GM23338 (cell line): ENCODE measurements at regions not wholly inside any gene's neighbourhood (a gene's known extent, or its start where the extent isn't known, plus 50 kb on each side); places are given as distances from the start of the nearest gene placed in this dataset.

Source experiments
- ATAC-seq: fragments of 200-7000 bp; cut with Tn5 transposase; 3 replicates; pipeline ENCODE4 v1.9.1; 2020
- DNase-seq: peaks from one replicate; pipeline ENCODE4 v3.0.0-alpha.2; 2015; ENCODE audit warnings: low spot score
- H2AFZ ChIP-seq: fragments of 200-600 bp; sonication (generic); 2 replicates; pipeline ENCODE4 v1.8.0; 2016; ENCODE audit warnings: antibody characterized with exemption, mild to moderate bottlenecking, moderate library complexity
- H3F3A ChIP-seq: fragments of 200-600 bp; sonication (generic); replicated peaks from 2 replicates; pipeline ENCODE4 v1.8.0; 2017; ENCODE audit warnings: antibody characterized with exemption, mixed run types, low read depth
- H3K27ac ChIP-seq: fragments of 200-600 bp; sonication (generic); 2 replicates; pipeline ENCODE4 v1.6.1; 2016; ENCODE audit warnings: low read depth
- H3K27me3 ChIP-seq: fragments of 200-600 bp; sonication (generic); 2 replicates; pipeline ENCODE4 v1.8.0; 2016; ENCODE audit warnings: mild to moderate bottlenecking, mixed run types, moderate library complexity; ENCODE audit not compliant: insufficient read depth
- H3K36me3 ChIP-seq: fragments of 200-600 bp; sonication (generic); 2 replicates; pipeline ENCODE4 v1.8.0; 2016; ENCODE audit warnings: mild to moderate bottlenecking; ENCODE audit not compliant: insufficient read depth
- H3K4me1 ChIP-seq: fragments of 200-600 bp; sonication (generic); 2 replicates; pipeline ENCODE4 v1.8.0; 2016; ENCODE audit warnings: mild to moderate bottlenecking, moderate library complexity; ENCODE audit not compliant: insufficient read depth
- H3K4me2 ChIP-seq: fragments of 200-600 bp; sonication (generic); 2 replicates; pipeline ENCODE4 v1.7.1; 2017; ENCODE audit warnings: mixed run types
- H3K4me3 ChIP-seq: fragments of 200-600 bp; sonication (generic); 2 replicates; pipeline ENCODE4 v1.6.1; 2016; ENCODE audit warnings: mixed run types
- H3K79me2 ChIP-seq: fragments of 200-600 bp; sonication (generic); replicated peaks from 2 replicates; pipeline ENCODE4 v1.8.0; 2017; ENCODE audit warnings: mild to moderate bottlenecking; ENCODE audit not compliant: insufficient read depth
- H3K9me2 ChIP-seq: fragments of 200-600 bp; sonication (generic); 2 replicates; pipeline ENCODE4 v1.8.0; 2017; ENCODE audit not compliant: insufficient read depth
- H4K20me1 ChIP-seq: fragments of 200-600 bp; sonication (generic); replicated peaks from 2 replicates; pipeline ENCODE4 v1.8.0; 2017; ENCODE audit warnings: mild to moderate bottlenecking; ENCODE audit not compliant: insufficient read depth
- H3K27ac Mint-ChIP-seq: 2 replicates; pipeline ENCODE4 v1.8.0; 2020; ENCODE audit warnings: inconsistent platforms, mild to moderate bottlenecking, moderate library complexity, mixed read lengths
- H3K27me3 Mint-ChIP-seq: 3 replicates; pipeline ENCODE4 v1.8.0; 2022; ENCODE audit warnings: low read depth, mild to moderate bottlenecking, moderate library complexity, mixed read lengths, inconsistent platforms; ENCODE audit not compliant: insufficient read depth, poor library complexity
- H3K36me3 Mint-ChIP-seq: 3 replicates; pipeline ENCODE4 v1.8.0; 2021; ENCODE audit warnings: low read depth, mild to moderate bottlenecking, inconsistent platforms, moderate library complexity, mixed read lengths
- H3K4me1 Mint-ChIP-seq: 3 replicates; pipeline ENCODE4 v1.8.0; 2020; ENCODE audit warnings: mild to moderate bottlenecking, inconsistent platforms, mixed read lengths
- H3K4me3 Mint-ChIP-seq: 3 replicates; pipeline ENCODE4 v1.8.0; 2021; ENCODE audit warnings: moderate library complexity, mild to moderate bottlenecking, inconsistent platforms, mixed read lengths
- H3K9me3 Mint-ChIP-seq: 3 replicates; pipeline ENCODE4 v1.8.0; 2020; ENCODE audit warnings: moderate library complexity, mild to moderate bottlenecking, inconsistent platforms, mixed read lengths
- CREB1 ChIP-seq: fragments of 250-450 bp; sonication (Bioruptor Pico); IDR thresholded peaks from 2 replicates; pipeline ENCODE4 v1.5.0; 2020; ENCODE audit warnings: low read depth, mild to moderate bottlenecking, moderate library complexity
- CTCF ChIP-seq, 2 experiments: fragments of 200-600 bp in 1 of 2; sonication (generic) in 1 of 2; conservative IDR thresholded peaks; 2 replicates each; pipeline versions ENCODE4 v1.5.1 to v1.6.1; 2016 to 2017; ENCODE audit warnings: antibody characterized with exemption in 2 of 2, low read depth in 2 of 2, mild to moderate bottlenecking in 2 of 2, moderate library complexity in 1 of 2
- ETS1 ChIP-seq: IDR thresholded peaks from 2 replicates; pipeline ENCODE4 v1.6.1; 2016; ENCODE audit warnings: antibody characterized with exemption
- EZH2phosphoT487 ChIP-seq: fragments of 200-600 bp; sonication (generic); IDR thresholded peaks from one replicate; pipeline ENCODE4 v1.8.1; 2018; ENCODE audit warnings: antibody characterized with exemption; ENCODE audit not compliant: unreplicated experiment
- NANOG ChIP-seq: IDR thresholded peaks from 2 replicates; pipeline ENCODE4 v1.6.1; 2016; ENCODE audit warnings: antibody characterized with exemption, borderline replicate concordance
- POLR2AphosphoS5 ChIP-seq: IDR thresholded peaks from 2 replicates; pipeline ENCODE4 v1.6.1; 2016; ENCODE audit warnings: antibody characterized with exemption, low read depth
- ZNF114 ChIP-seq: fragments of 250-450 bp; sonication (Bioruptor Pico); IDR thresholded peaks from 2 replicates; pipeline ENCODE4 v1.5.0; 2020; ENCODE audit warnings: mild to moderate bottlenecking, moderate library complexity
- ZNF462 ChIP-seq: fragments of 250-450 bp; sonication (Bioruptor Pico); IDR thresholded peaks from 2 replicates; pipeline ENCODE4 v1.5.0; 2020; ENCODE audit warnings: mild to moderate bottlenecking, moderate library complexity
- TF ChIP-seq, protein P1 (sequence below): IDR thresholded peaks from one replicate; pipeline ENCODE4 v1.6.1; 2018; ENCODE audit warnings: antibody characterized with exemption; ENCODE audit not compliant: unreplicated experiment

DNA sequence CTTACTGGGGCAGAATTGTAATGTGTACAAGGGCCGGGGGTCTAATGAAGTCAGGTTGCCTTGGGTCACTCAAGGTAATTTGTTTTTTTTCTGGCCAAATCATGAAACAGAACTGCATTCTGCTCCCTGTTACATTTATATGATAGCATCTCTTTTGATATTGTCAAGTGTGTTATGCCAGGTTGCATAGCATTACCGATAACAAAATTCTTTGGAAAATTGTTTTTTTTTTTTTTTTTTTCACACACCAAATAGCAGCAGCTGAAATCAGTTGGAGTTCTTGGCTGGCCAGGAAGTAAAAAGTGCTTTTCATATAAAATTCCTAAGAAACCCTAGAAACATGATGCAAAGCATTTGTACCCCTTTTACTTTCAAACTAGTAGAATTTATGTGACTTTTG lies 282.6 kb upstream of the FN1 start (continued):
- TF ChIP-seq, protein P1, sequence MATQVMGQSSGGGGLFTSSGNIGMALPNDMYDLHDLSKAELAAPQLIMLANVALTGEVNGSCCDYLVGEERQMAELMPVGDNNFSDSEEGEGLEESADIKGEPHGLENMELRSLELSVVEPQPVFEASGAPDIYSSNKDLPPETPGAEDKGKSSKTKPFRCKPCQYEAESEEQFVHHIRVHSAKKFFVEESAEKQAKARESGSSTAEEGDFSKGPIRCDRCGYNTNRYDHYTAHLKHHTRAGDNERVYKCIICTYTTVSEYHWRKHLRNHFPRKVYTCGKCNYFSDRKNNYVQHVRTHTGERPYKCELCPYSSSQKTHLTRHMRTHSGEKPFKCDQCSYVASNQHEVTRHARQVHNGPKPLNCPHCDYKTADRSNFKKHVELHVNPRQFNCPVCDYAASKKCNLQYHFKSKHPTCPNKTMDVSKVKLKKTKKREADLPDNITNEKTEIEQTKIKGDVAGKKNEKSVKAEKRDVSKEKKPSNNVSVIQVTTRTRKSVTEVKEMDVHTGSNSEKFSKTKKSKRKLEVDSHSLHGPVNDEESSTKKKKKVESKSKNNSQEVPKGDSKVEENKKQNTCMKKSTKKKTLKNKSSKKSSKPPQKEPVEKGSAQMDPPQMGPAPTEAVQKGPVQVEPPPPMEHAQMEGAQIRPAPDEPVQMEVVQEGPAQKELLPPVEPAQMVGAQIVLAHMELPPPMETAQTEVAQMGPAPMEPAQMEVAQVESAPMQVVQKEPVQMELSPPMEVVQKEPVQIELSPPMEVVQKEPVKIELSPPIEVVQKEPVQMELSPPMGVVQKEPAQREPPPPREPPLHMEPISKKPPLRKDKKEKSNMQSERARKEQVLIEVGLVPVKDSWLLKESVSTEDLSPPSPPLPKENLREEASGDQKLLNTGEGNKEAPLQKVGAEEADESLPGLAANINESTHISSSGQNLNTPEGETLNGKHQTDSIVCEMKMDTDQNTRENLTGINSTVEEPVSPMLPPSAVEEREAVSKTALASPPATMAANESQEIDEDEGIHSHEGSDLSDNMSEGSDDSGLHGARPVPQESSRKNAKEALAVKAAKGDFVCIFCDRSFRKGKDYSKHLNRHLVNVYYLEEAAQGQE: no peak
- TF ChIP-seq EZH2phosphoT487: no peak

GRCh38 chr2:215717501-215718381 lies 281.9 kb upstream of the FN1 start:
- H3K9me2 ChIP-seq: 0 out of 2 replicates have a peak, but pooled peaks cover 10% of the 10 kb centered on the region
- no peak overlapping the region for H3K27ac Mint-ChIP-seq
- ATAC-seq (no peak), DNase-seq (no peak)
- H3K36me3 Mint-ChIP-seq: no peaks in the 10 kb centered on the region
- H4K20me1 ChIP-seq: no peaks in the 10 kb centered on the region
- H3K9me3 Mint-ChIP-seq: no peaks in the 10 kb centered on the region
- H3K4me3 ChIP-seq: no peak overlapping the region
- no peak overlapping the region for H2AFZ ChIP-seq
- H3K36me3 ChIP-seq: no peaks in the 10 kb centered on the region
- no peak overlapping the region for H3K4me2 ChIP-seq
- H3K4me3 Mint-ChIP-seq: no peak overlapping the region
- no peak overlapping the region for H3K27ac ChIP-seq
- no peaks in the 10 kb centered on the region for H3F3A ChIP-seq
- no peaks in the 10 kb centered on the region for H3K4me1 ChIP-seq
- H3K4me1 Mint-ChIP-seq: no peaks in the 10 kb centered on the region
- no peaks in the 10 kb centered on the region for H3K27me3 ChIP-seq
- H3K27me3 Mint-ChIP-seq: peaks cover 2% of the 10 kb centered on the region
- no peaks in the 10 kb centered on the region for H3K79me2 ChIP-seq
- TF ChIP-seq POLR2AphosphoS5: no peak
- TF ChIP-seq ZNF462 (CRISPR knock-in tag): no peak
- no peak for TF ChIP-seq NANOG
- TF ChIP-seq CTCF (conservative IDR thresholded peaks at IDR 0.05; ENCODE audit: low read depth in 2 of 2): no peak
- no peak for TF ChIP-seq ZNF114 (CRISPR knock-in tag)
- TF ChIP-seq ETS1: no peak
- TF ChIP-seq CREB1 (CRISPR knock-in tag): no peak
